ENCODE measurements at regions not wholly inside any gene's neighbourhood (a gene's known extent, or its start where the extent isn't known, plus 50 kb on each side); places are given as distances from the start of the nearest gene placed in this dataset.

DNA sequence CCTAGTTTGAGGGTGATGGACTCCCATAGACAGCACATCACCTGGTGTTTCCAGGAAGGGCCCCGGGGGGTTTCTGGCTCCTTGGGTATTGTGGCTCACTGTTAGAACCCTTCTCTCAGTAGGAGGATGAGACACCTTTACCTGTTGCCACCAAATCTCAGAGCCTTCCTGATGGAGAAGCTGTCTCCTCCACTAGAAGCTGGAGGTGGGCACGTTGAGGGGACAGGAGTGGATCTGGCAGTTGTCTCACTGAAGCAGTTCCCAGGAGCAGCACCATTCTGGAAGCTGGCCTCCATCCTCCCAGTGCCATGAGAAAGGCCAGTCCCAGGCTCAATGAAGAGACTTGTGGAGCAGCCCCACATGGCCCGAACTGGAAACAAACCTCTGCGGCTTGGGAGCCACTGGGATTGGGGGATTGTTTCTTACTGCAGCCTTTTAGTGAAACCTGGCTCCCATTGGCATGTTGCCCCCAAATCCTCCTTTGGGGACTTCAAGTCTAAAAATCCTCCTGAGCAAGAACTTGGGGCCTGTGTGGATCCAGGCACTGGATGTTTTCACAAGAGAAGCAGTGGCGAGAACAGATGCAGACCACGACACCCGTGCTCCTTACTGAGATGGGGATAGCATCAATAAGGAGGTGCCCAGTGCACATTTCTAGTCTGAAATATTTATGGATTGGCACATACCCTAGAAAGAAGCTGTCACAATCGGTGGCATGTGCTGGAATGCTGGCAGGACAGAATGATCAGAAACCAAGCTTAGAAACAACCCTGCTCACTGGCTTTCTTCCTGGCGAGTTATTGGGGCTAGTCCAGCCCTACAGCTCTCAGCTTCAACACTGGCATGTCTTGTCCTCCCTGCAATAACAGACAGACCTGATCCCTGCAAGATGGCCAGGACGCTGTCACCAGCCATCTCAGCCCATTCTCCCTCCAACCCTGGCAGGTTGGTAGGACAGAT is 223.7 kb upstream of the AJAP1 start:
- TF ChIP-seq CTCF (conservative IDR thresholded peaks at IDR 0.05; ENCODE audit: low read depth, low read length) = no peak
- no peak for DNase-seq (ENCODE audit: low read depth)
- H3K4me3 ChIP-seq (ENCODE audit: low read depth, low read length) = no peak overlapping the region

DNA sequence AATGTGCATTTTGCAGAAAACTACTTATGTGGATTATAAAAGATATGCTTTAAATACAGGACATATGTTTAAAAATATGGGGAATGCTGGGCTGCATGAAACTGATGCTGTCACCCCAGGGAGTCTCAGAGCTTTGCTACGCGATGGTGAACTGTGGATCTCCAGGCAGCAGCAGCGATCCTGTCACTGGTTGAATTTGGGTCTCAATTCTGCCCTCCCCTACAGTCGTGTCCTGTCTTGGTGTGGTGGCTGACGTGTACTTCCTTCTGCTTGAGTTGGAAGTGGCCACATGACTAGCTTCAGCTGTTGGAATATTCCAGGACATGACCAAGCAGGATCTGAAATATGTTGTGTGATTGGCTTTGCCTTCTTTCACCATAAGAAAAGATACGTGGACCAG is 222.9 kb upstream of the AJAP1 start:
- TF ChIP-seq CTCF (conservative IDR thresholded peaks at IDR 0.05; ENCODE audit: low read depth, low read length) = no peak
- H3K4me3 ChIP-seq (ENCODE audit: low read depth, low read length) = no peak overlapping the region
- no peak for DNase-seq (ENCODE audit: low read depth)

DNA sequence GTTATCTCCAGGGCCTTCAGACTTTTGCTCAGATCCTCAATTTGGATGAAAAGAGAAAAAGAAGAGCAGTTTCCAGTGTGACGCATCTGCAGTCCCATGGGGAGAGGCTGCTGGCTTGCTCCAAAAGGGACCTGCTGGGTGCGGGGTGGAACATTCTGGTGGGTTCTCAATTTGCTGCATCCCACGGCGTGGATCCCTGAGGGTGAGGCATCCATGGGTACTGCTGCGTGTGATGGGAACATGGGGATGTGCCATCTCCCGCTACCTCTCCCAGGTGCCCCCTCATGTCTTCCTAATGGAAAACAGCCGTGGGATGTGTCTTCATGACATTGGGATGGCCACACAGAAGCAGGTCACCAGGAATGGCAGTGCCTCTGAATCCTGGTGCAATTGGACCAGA is 221.3 kb upstream of the AJAP1 start:
- no peak for DNase-seq (ENCODE audit: low read depth)
- H3K4me3 ChIP-seq (ENCODE audit: low read depth, low read length) = no peak overlapping the region
- TF ChIP-seq CTCF (conservative IDR thresholded peaks at IDR 0.05; ENCODE audit: low read depth, low read length) = no peak

DNA sequence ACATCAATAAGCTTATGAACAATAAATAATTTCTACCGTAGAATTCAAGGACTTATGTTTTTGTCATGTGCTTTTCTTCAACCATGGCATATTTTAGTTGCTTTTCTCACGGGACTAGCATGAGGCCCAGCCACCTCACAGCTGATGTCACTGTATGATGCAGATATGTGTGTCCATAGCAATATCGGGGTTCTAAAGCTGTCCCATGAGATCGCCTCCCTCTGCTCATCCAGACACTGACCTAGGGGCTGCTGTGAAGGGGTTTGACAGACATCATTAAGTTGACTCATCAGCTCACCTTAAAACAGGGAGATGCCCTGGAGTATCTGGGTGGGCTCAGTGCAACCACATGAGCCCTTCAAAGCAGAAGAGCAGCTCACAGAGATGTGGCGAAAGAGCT is 210.3 kb upstream of the AJAP1 start:
- no peak for TF ChIP-seq CTCF (conservative IDR thresholded peaks at IDR 0.05; ENCODE audit: low read depth, low read length)
- no peak for DNase-seq (ENCODE audit: low read depth)
- no peak overlapping the region for H3K4me3 ChIP-seq (ENCODE audit: low read depth, low read length)

GRCh38 chr1:4447778-4448420 is 206.5 kb upstream of the AJAP1 start:
- DNase-seq (ENCODE audit: low read depth) = no peak
- TF ChIP-seq CTCF (conservative IDR thresholded peaks at IDR 0.05; ENCODE audit: low read depth, low read length) = no peak
- H3K4me3 ChIP-seq (ENCODE audit: low read depth, low read length) = no peak overlapping the region

DNA sequence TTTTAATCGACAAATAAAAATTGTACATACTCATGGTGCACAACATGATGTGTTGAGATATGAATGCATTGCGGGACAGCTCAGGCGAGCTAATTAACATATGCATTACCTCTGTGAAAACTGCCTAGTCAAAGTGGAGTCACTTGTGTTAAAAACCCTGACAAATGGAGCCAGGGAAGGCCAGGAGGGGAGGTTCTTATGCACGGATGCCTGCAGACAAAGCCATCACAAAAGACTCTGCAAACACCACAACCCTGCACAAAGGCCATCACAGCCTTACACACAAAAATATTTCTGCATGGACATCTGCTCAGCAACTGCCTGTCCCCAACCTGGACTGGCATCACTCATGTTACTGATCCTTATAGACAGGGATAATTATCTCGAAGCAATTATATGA is 204.4 kb upstream of the AJAP1 start:
- DNase-seq (ENCODE audit: low read depth) = no peak
- no peak overlapping the region for H3K4me3 ChIP-seq (ENCODE audit: low read depth, low read length)
- TF ChIP-seq CTCF (conservative IDR thresholded peaks at IDR 0.05; ENCODE audit: low read depth, low read length) = no peak

Measured in choroid plexus epithelial cell (primary cell).